MCF 10A (cell line): ENCODE measurements at regions not wholly inside any gene's neighbourhood (a gene's known extent, or its start where the extent isn't known, plus 50 kb on each side); places are given as distances from the start of the nearest gene placed in this dataset.

Source experiments
- BruUV-seq: library from RNA; stranded (reverse); fragments of 400-500 nt; replicated peaks from 2 replicates; lab custom pipeline; 2021; lab: Mats Ljungman, UMichigan
- CTCF ChIA-PET: fragments of 300-600 bp; sonication (Branson Sonifier 250); formaldehyde crosslinking; extraction: SDS; loops from one replicate; lab custom pipeline; 2021; ENCODE audit warnings: antibody characterized with exemption, inconsistent platforms; lab: Yijun Ruan, JAX
- POLR2A ChIA-PET: fragments of 300-600, 350-650 bp; sonication (Branson Sonifier 250); formaldehyde crosslinking; extraction: SDS; loops from one replicate; lab custom pipeline; 2020; ENCODE audit warnings: antibody characterized with exemption, inconsistent platforms; lab: Yijun Ruan, JAX
- DNase-seq: peaks from one replicate; pipeline ENCODE4 v3.0.0-alpha.2; 2018; ENCODE audit not compliant: unreplicated experiment
- H3K27ac Mint-ChIP-seq: one replicate; pipeline ENCODE4 v1.8.0; 2022; ENCODE audit warnings: mild to moderate bottlenecking, low read depth, mixed read lengths; ENCODE audit not compliant: unreplicated experiment
- H3K27me3 Mint-ChIP-seq: one replicate; pipeline ENCODE4 v1.8.0; 2022; ENCODE audit warnings: mixed read lengths; ENCODE audit not compliant: insufficient read depth, unreplicated experiment
- H3K36me3 Mint-ChIP-seq: one replicate; pipeline ENCODE4 v1.8.0; 2022; ENCODE audit warnings: mild to moderate bottlenecking, moderate library complexity, mixed read lengths; ENCODE audit not compliant: insufficient read depth, unreplicated experiment
- H3K4me1 Mint-ChIP-seq: one replicate; pipeline ENCODE4 v1.8.0; 2022; ENCODE audit warnings: mixed read lengths; ENCODE audit not compliant: insufficient read depth, unreplicated experiment
- H3K4me3 Mint-ChIP-seq: one replicate; pipeline ENCODE4 v1.8.0; 2022; ENCODE audit warnings: mild to moderate bottlenecking, moderate library complexity, mixed read lengths; ENCODE audit not compliant: unreplicated experiment
- H3K9me3 Mint-ChIP-seq: one replicate; pipeline ENCODE4 v1.8.0; 2022; ENCODE audit warnings: mixed read lengths; ENCODE audit not compliant: unreplicated experiment
- CTCF ChIP-seq: fragments of 200-600 bp; IDR thresholded peaks from one replicate; pipeline ENCODE4 v1.8.0; 2022; ENCODE audit warnings: antibody characterized with exemption, mild to moderate bottlenecking; ENCODE audit not compliant: unreplicated experiment
- intact Hi-C: fragments of 100-400 bp; cut with micrococcal nuclease; formaldehyde crosslinking; loops from 2 replicates; pipeline ENCODE4 v1.14.1; 2022

DNA sequence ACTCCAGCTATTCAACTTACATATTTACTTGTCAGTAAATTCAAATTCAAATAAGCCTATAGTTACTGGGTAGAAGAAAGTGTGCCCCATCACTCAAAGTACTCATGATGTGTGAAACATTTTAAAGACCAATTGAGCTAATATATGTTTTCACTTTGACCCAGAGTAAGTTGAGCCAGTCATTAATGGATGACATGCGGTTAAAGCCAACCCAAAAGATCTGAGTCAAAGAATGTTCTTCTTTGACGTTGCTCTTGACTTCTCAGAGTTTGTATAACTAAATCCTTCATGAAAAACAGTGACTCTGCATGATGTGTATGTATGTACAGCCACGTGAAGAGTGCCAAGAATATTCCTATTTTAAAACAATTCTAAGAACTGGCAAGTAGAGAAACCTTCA lies 237.4 kb downstream of the NR2F1-AS1 start:
- no peaks in the 10 kb centered on the region for H3K9me3 Mint-ChIP-seq
- no peak overlapping the region for H3K27ac Mint-ChIP-seq
- no peak overlapping the region for H3K4me3 Mint-ChIP-seq
- H3K4me1 Mint-ChIP-seq, result no peaks in the 10 kb centered on the region
- no peak for DNase-seq
- no peak for TF ChIP-seq CTCF
- ChIA-PET CTCF (interaction anchor here (0.6 to 1.1 kb wide), 3 partner anchors 16 to 1404 kb away, joined by 3 read pairs; no protein-coding TSS in a partner anchor), POLR2A (no interaction called here)
- intact Hi-C loops, result no loop called here
- no peaks in the 10 kb centered on the region for H3K27me3 Mint-ChIP-seq
- H3K36me3 Mint-ChIP-seq, result peaks cover 9% of the 10 kb centered on the region
- no TSS peak for BruUV-seq

DNA sequence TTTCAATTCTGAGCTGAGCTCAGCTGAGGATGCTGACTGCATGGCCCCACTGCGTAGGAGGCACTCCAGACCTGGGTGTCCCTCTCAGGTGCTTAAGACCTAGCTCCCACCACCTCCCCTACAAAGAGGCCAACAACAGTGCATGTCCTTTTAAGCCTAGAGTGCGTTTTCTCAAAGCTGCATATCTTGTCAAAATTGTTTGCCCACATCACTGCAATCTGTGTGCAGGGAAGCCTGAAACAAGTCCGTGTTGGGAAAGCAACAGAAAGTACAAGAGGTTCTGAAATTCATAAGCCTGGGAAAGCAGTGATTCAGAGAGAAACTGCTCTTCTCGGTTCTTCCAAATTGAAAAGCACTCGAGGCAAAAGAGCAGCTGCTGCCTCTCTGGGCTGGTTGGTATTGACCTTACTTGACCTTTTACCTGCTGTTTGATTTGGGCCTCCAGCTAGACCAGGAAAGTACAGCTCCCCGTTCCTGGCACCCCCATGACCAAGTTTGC lies 238.4 kb downstream of the NR2F1-AS1 start:
- Mint-ChIP-seq H3K27ac (no peak overlapping the region), H3K9me3 (no peaks in the 10 kb centered on the region), H3K4me3 (no peak overlapping the region), H3K27me3 (no peaks in the 10 kb centered on the region), H3K4me1 (no peaks in the 10 kb centered on the region), H3K36me3 (peaks cover 9% of the 10 kb centered on the region)
- BruUV-seq, result no TSS peak
- no peak for DNase-seq
- TF ChIP-seq CTCF, result no peak
- CTCF ChIA-PET, result interaction anchor here (1.1 kb wide), 1 partner anchor 17 kb away, joined by 3 read pairs; no protein-coding TSS in a partner anchor
- intact Hi-C loops, result no loop called here
- POLR2A ChIA-PET, result interaction anchor here (0.5 to 0.6 kb wide), 2 partner anchors 141 to 259 kb away, joined by 3 read pairs; no protein-coding TSS in a partner anchor

DNA sequence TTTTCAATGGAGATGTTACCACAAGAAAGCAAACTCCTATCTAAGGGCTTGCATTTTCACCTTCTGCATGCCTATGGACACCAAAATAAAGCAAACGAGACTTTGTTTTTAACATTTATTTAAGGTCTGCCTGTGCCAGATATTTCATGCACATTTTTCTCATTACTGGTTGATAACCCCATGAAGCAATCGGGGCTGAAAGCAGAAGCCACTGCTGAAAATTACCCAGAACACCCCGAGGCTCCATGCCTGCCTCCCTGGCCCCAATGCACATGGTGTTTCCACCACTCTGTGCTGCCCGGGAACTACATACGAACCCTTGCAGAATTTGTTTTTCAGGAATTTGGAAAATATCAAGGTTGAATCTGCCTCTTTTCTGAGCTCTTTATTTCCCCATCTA lies 240.1 kb downstream of the NR2F1-AS1 start:
- CTCF ChIA-PET, result interaction anchor here (1.0 to 1.1 kb wide), 2 partner anchors 11 to 266 kb away, joined by 3 to 4 read pairs; no protein-coding TSS in a partner anchor
- BruUV-seq, result no TSS peak
- POLR2A ChIA-PET, result no interaction called here
- DNase-seq, result no peak
- Mint-ChIP-seq H3K27ac (no peak overlapping the region), H3K27me3 (no peaks in the 10 kb centered on the region), H3K4me3 (no peak overlapping the region), H3K9me3 (no peaks in the 10 kb centered on the region), H3K36me3 (peaks cover 9% of the 10 kb centered on the region), H3K4me1 (peaks cover 6% of the 10 kb centered on the region)
- intact Hi-C loops, result no loop called here
- TF ChIP-seq CTCF, result no peak

DNA sequence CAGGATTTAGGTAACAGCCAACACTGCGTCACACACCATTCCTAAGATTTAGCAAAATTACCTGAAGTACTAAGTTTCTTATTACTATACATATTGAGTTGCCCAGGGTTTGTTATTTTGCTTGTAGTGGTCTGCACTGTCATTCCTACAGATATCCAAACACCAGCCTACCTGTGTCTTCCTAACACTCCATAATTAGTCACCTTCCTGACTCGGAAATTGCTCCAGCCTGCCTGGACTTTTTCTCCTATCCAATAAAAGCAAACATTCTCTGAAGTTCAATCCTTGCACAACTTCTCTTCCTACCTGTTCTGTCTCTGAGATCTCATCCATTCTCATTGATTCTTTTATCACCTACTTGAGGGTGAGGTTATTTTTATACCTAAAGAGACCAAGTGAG lies 243.9 kb downstream of the NR2F1-AS1 start:
- Mint-ChIP-seq H3K27me3 (no peaks in the 10 kb centered on the region), H3K4me1 (peaks cover 6% of the 10 kb centered on the region), H3K27ac (peak overlapping the region; percentile 31), H3K36me3 (no peaks in the 10 kb centered on the region), H3K9me3 (no peaks in the 10 kb centered on the region), H3K4me3 (no peak overlapping the region)
- POLR2A ChIA-PET, result no interaction called here
- TF ChIP-seq CTCF, result no peak
- no TSS peak for BruUV-seq
- CTCF ChIA-PET, result interaction anchor here (0.5 kb wide), 1 partner anchor 686 kb away, joined by 3 read pairs; no protein-coding TSS in a partner anchor
- peak; percentile 35 for DNase-seq
- intact Hi-C loops, result no loop called here
